ENCODE measurements at regions not wholly inside any gene's neighbourhood (a gene's known extent, or its start where the extent isn't known, plus 50 kb on each side); places are given as distances from the start of the nearest gene placed in this dataset.

DNA sequence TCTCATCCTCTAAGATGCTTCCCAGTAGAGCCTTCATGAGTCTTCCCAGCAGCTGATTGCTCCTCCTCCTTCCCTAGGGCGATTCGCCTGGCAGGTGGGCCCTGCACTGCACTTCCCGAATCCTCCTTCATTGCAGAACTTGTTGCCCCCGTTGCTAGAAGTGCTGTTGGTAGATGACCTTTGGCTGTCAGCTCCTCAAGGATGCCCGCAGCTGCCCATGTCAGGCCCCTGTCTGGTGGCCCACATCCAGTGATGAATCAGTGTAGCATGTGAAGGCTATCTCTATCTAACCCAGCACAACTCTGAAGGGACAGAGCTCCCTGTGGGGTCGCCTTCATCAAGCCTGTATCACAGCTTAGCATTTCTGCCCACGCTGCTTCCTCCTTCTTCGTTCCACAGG lies 52.1 kb upstream of the F3 start:
- in situ Hi-C loops (cut with MboI; ENCODE audit: low sequenced_read_pairs) (no loop called here), intact Hi-C loops (cut with micrococcal nuclease) (no loop called here), dilution Hi-C loops (cut with HindIII; ENCODE audit: low sequenced_read_pairs, unreplicated experiment) (no loop called here)
- Histone ChIP-seq H2BK120ac (ENCODE audit: low read depth, low read length) (peak overlapping the region; percentile 65), H2BK20ac (ENCODE audit: low read depth, low read length) (peak overlapping the region; percentile 69), H3K27me3 (ENCODE audit: control insufficient read depth, insufficient read depth, low read length) (no peaks in the 10 kb centered on the region), H3K79me1 (ENCODE audit: low read depth in 1 of 2, low read length in 2 of 2) (no peaks in the 10 kb centered on the region), H3K56ac (ENCODE audit: extremely low read depth, insufficient read depth, low read length) (no peak overlapping the region), H4K20me1 (ENCODE audit: insufficient read depth, low read length) (no peaks in the 10 kb centered on the region), H2AFZ (replicated peaks; ENCODE audit: low read length, poor library complexity) (peak overlapping the region; percentile 43), H4K91ac (ENCODE audit: insufficient read depth, low read depth, low read length) (no peak overlapping the region; the same call in 1 of the 2 replicates), H3K4ac (ENCODE audit: low read depth, low read length) (peak overlapping the region; percentile 64), H4K8ac (ENCODE audit: low read depth in 2 of 2, low read length in 2 of 2) (no peak overlapping the region), H3K9me3 (ENCODE audit: control insufficient read depth, insufficient read depth, low read length) (0 out of 2 replicates have a peak, but pooled peaks cover 3% of the 10 kb centered on the region), H2BK15ac (ENCODE audit: low read depth, low read length) (peak overlapping the region; percentile 58; the same call in 1 of the 3 replicates), H3K14ac (replicated peaks; ENCODE audit: low read depth, low read length) (peak overlapping the region; percentile 19), H3K4me2 (ENCODE audit: low read depth, low read length) (no peak overlapping the region), H2BK5ac (ENCODE audit: low read depth, low read length, poor library complexity, severe bottlenecking) (no peak overlapping the region), H3K27ac (ENCODE audit: insufficient read depth, low read length) (no peak overlapping the region), H2AK9ac (replicated peaks; ENCODE audit: low read depth, low read length, poor library complexity) (no peak overlapping the region), H3K23ac (ENCODE audit: low read depth, low read length) (no peak overlapping the region), H3K4me1 (ENCODE audit: control insufficient read depth, insufficient read depth, low read length) (peaks cover 16% of the 10 kb centered on the region), H3K9ac (ENCODE audit: low read depth, low read length) (no peak overlapping the region), H3K36me3 (ENCODE audit: control insufficient read depth, insufficient read depth, low read length) (no peaks in the 10 kb centered on the region), H3K9me1 (ENCODE audit: insufficient read depth, low read length) (peaks cover 12% of the 10 kb centered on the region), H2AK5ac (ENCODE audit: low read depth, low read length) (peak overlapping the region; percentile 48), H3K18ac (ENCODE audit: low read depth, low read length) (no peak overlapping the region), H3K4me3 (ENCODE audit: insufficient read depth, low read depth, low read length) (no peak overlapping the region), H4K5ac (ENCODE audit: low read depth, low read length) (no peak overlapping the region)
- no TSS peak for BruUV-seq (replicated peaks)
- no peak for TF ChIP-seq MAZ (IDR thresholded peaks at IDR 0.05; ENCODE audit: borderline replicate concordance, low read depth, low read length)
- POLR2A ChIA-PET (ENCODE audit: unreplicated experiment), result interaction anchor here (2.6 kb wide), 1 partner anchor 53 kb away, joined by 25 read pairs; the partner anchor contains the start of gene F3
- DNase-seq (no peak), ATAC-seq (ENCODE audit: low read depth) (no peak)
- WGBS, 2 experiments (ENCODE audit: extremely low coverage in 2 of 2, insufficient read length in 1 of 2), result 96% methylated on average over 3 of the region's 8 CpGs; no CpG with 5 or more reads in 1 of the 2 experiments
- CTCF ChIA-PET, result no interaction called here
